H1 (cell line): ENCODE measurements at regions not wholly inside any gene's neighbourhood (a gene's known extent, or its start where the extent isn't known, plus 50 kb on each side); places are given as distances from the start of the nearest gene placed in this dataset.

Experiments used
- CTCF ChIA-PET: fragments of 300-600 bp; sonication (Branson Sonifier 250); formaldehyde crosslinking; loops from one replicate; lab custom pipeline; 2021; ENCODE audit not compliant: partially characterized antibody; lab: Charles Lee
- POLR2A ChIA-PET: fragments of 300-600 bp; sonication (Branson Sonifier 250); formaldehyde crosslinking; loops from one replicate; lab custom pipeline; 2021; ENCODE audit warnings: inconsistent platforms; ENCODE audit not compliant: partially characterized antibody; lab: Charles Lee
- DNase-seq, 2 experiments: peaks; one replicate each; pipeline versions ENCODE4 v3.0.0 to v3.0.0-alpha.2; 2010 to 2022; ENCODE audit warnings: low spot score in 2 of 2, low read depth in 1 of 2, mixed read lengths in 1 of 2
- FAIRE-seq: peaks from 2 replicates; lab custom pipeline; 2011; peaks lifted over from hg19 to GRCh38; lab: Jason Lieb, UNC
- H2AFZ ChIP-seq: 2 replicates; pipeline ENCODE4 v1.8.1; 2012; ENCODE audit warnings: low read length, inconsistent platforms
- H2AK5ac ChIP-seq: 2 replicates; pipeline ENCODE4 v1.6.1; 2013; ENCODE audit warnings: low read depth, low read length
- H2BK120ac ChIP-seq: replicated peaks from 2 replicates; pipeline ENCODE3; 2013; ENCODE audit warnings: low read depth, low read length, inconsistent platforms
- H2BK12ac ChIP-seq: 2 replicates; pipeline ENCODE4 v1.6.1; 2013; ENCODE audit warnings: low read depth, low read length
- H2BK15ac ChIP-seq: 2 replicates; pipeline ENCODE4 v1.6.1; 2013; ENCODE audit warnings: low read length
- H2BK20ac ChIP-seq: 2 replicates; pipeline ENCODE4 v1.6.1; 2013; ENCODE audit warnings: low read length
- H2BK5ac ChIP-seq: 2 replicates; pipeline ENCODE4 v1.6.1; 2013; ENCODE audit warnings: low read depth, low read length
- H3K14ac ChIP-seq: 2 replicates; pipeline ENCODE4 v1.6.1; 2013; ENCODE audit warnings: inconsistent platforms; ENCODE audit not compliant: insufficient read length
- H3K18ac ChIP-seq: 2 replicates; pipeline ENCODE4 v1.6.1; 2013; ENCODE audit warnings: low read length; ENCODE audit errors: extremely low read depth
- H3K23ac ChIP-seq: 2 replicates; pipeline ENCODE4 v1.6.1; 2013; ENCODE audit warnings: inconsistent platforms; ENCODE audit not compliant: insufficient read length
- H3K23me2 ChIP-seq: 2 replicates; pipeline ENCODE4 v1.6.1; 2013; ENCODE audit warnings: low read depth, low read length
- H3K27ac ChIP-seq: 2 replicates; pipeline ENCODE4 v1.6.1; 2011; ENCODE audit warnings: low read depth, low read length, inconsistent platforms
- H3K27me3 ChIP-seq, 4 experiments: replicated peaks in 1 of 4; 1 replicate in 1 of 4; 2 replicates in 3 of 4; pipeline versions ENCODE4 v1.6.1 to v1.8.1; 2011 to 2013; ENCODE audit warnings: low read length in 3 of 4, mild to moderate bottlenecking in 3 of 4, inconsistent platforms in 2 of 4, mixed read lengths in 2 of 4, moderate library complexity in 1 of 4; ENCODE audit not compliant: control insufficient read depth in 3 of 4, insufficient read depth in 3 of 4; ENCODE audit errors: extremely low read depth in 1 of 4
- H3K36me3 ChIP-seq, 4 experiments: 2 replicates each; pipeline versions ENCODE4 v1.6.1 to v1.8.1; 2011 to 2013; ENCODE audit warnings: mild to moderate bottlenecking in 4 of 4, low read length in 3 of 4, moderate library complexity in 2 of 4, control low read depth in 1 of 4, inconsistent platforms in 1 of 4; ENCODE audit not compliant: insufficient read depth in 4 of 4, control insufficient read depth in 2 of 4
- H3K4ac ChIP-seq: replicated peaks from 2 replicates; pipeline ENCODE3; 2013; ENCODE audit warnings: low read length, low read depth, mixed read lengths, inconsistent platforms; ENCODE audit not compliant: insufficient read length
- H3K4me1 ChIP-seq, 4 experiments: replicated peaks in 1 of 4; 1 replicate in 1 of 4; 2 replicates in 3 of 4; pipeline versions ENCODE4 v1.6.1 to v1.8.1; 2011 to 2013; ENCODE audit warnings: low read length in 3 of 4, inconsistent platforms in 2 of 4, mixed read lengths in 1 of 4; ENCODE audit not compliant: insufficient read depth in 4 of 4, control insufficient read depth in 3 of 4
- H3K4me2 ChIP-seq, 2 experiments: 2 replicates each; pipeline versions ENCODE4 v1.6.1 to v1.8.1; 2011 to 2013; ENCODE audit warnings: low read depth in 2 of 2, low read length in 2 of 2, control low read depth in 1 of 2, inconsistent platforms in 1 of 2, mild to moderate bottlenecking in 1 of 2; ENCODE audit not compliant: insufficient read depth in 1 of 2
- H3K4me3 ChIP-seq, 4 experiments: fragments of 200-600, 300-600 bp in 1 of 4; sonication (generic), shearing (Covaris generic), sonication (Bioruptor Twin) in 1 of 4; 2 replicates each; pipeline versions ENCODE4 v1.5.1 to v1.8.1; 2011 to 2016; ENCODE audit warnings: low read length in 4 of 4, low read depth in 3 of 4, control low read depth in 2 of 4, inconsistent platforms in 2 of 4, mild to moderate bottlenecking in 2 of 4, mixed read lengths in 1 of 4, moderate library complexity in 1 of 4; ENCODE audit not compliant: insufficient read depth in 2 of 4; ENCODE audit errors: extremely low read depth in 1 of 4
- H3K56ac ChIP-seq: replicated peaks from 2 replicates; pipeline ENCODE3; 2013; ENCODE audit warnings: low read depth, mild to moderate bottlenecking, mixed read lengths, low read length, inconsistent platforms; ENCODE audit not compliant: insufficient read length
- H3K79me1 ChIP-seq: 2 replicates; pipeline ENCODE4 v1.6.1; 2013; ENCODE audit warnings: low read depth, low read length, control low read depth
- H3K79me2 ChIP-seq, 2 experiments: 2 replicates each; pipeline versions ENCODE4 v1.6.1 to v1.8.1; 2012 to 2013; ENCODE audit warnings: low read length in 2 of 2, mild to moderate bottlenecking in 2 of 2, inconsistent platforms in 1 of 2; ENCODE audit not compliant: insufficient read depth in 2 of 2, control insufficient read depth in 1 of 2
- H3K9ac ChIP-seq, 4 experiments: replicated peaks in 1 of 4; 1 replicate in 1 of 4; 2 replicates in 3 of 4; pipeline versions ENCODE4 v1.6.1 to v1.8.1; 2011 to 2013; ENCODE audit warnings: low read depth in 3 of 4, low read length in 3 of 4, control low read depth in 2 of 4, mild to moderate bottlenecking in 2 of 4, moderate library complexity in 2 of 4, inconsistent platforms in 1 of 4; ENCODE audit errors: extremely low read depth in 1 of 4
- H3K9me3 ChIP-seq, 2 experiments: 2 replicates each; pipeline versions ENCODE4 v1.6.1 to v1.8.1; 2012 to 2013; ENCODE audit warnings: mild to moderate bottlenecking in 2 of 2, moderate library complexity in 2 of 2, control low read depth in 1 of 2, inconsistent platforms in 1 of 2, low read depth in 1 of 2, low read length in 1 of 2, mixed read lengths in 1 of 2; ENCODE audit not compliant: insufficient read depth in 2 of 2
- H4K20me1 ChIP-seq, 2 experiments: replicated peaks in 1 of 2; 2 replicates each; pipeline versions ENCODE3 to v1.8.1; 2011 to 2013; ENCODE audit warnings: inconsistent platforms in 2 of 2, low read length in 2 of 2, mild to moderate bottlenecking in 1 of 2; ENCODE audit not compliant: insufficient read depth in 2 of 2, control insufficient read depth in 1 of 2
- H4K5ac ChIP-seq: 2 replicates; pipeline ENCODE4 v1.6.1; 2013; ENCODE audit warnings: low read length, low read depth, mixed read lengths, inconsistent platforms; ENCODE audit not compliant: insufficient read length
- H4K8ac ChIP-seq: 2 replicates; pipeline ENCODE4 v1.8.0; 2013; ENCODE audit warnings: mild to moderate bottlenecking, moderate library complexity, low read length, inconsistent platforms; ENCODE audit not compliant: insufficient read depth; ENCODE audit errors: extremely low read depth
- H4K91ac ChIP-seq: replicated peaks from 2 replicates; pipeline ENCODE3; 2013; ENCODE audit warnings: low read length, mixed read lengths, inconsistent platforms; ENCODE audit not compliant: insufficient read length
- CREB1 ChIP-seq: IDR thresholded peaks from 2 replicates; pipeline ENCODE4 v1.6.1; 2012; ENCODE audit warnings: inconsistent platforms
- RAD21 ChIP-seq, 2 experiments: IDR thresholded peaks in 1 of 2; conservative IDR thresholded peaks in 1 of 2; 2 replicates each; pipeline ENCODE4 v1.6.1; 2011; ENCODE audit warnings: low read depth in 2 of 2, low read length in 2 of 2, improper control_type of control experiment in 1 of 2, inconsistent platforms in 1 of 2, mild to moderate bottlenecking in 1 of 2, moderate library complexity in 1 of 2

- no peaks in the 10 kb centered on the region for H3K36me3 ChIP-seq
- no peaks in the 10 kb centered on the region for H3K4me1 ChIP-seq
- H2BK15ac ChIP-seq = no peak overlapping the region
- no peak overlapping the region for H3K18ac ChIP-seq
- H3K4me3 ChIP-seq = no peak overlapping the region
- H3K79me2 ChIP-seq = no peaks in the 10 kb centered on the region
- no peak for FAIRE-seq
- H2BK20ac ChIP-seq = no peak overlapping the region
- TF ChIP-seq CREB1 (no peak), RAD21 (IDR thresholded peaks at IDR 0.05 in 1 of 2, conservative IDR thresholded peaks at IDR 0.05 in 1 of 2; ENCODE audit: low read depth in 2 of 2, low read length in 2 of 2) (peak; percentile 53 to 56)
- no peaks in the 10 kb centered on the region for H3K79me1 ChIP-seq
- H2BK120ac ChIP-seq = no peak overlapping the region
- ChIA-PET POLR2A (no interaction called here), CTCF (interaction anchor here (1.0 to 2.0 kb wide), 4 partner anchors 13 to 1187 kb away, joined by 3 to 9 read pairs (median 4); no protein-coding TSS in a partner anchor)
- H2BK12ac ChIP-seq = no peak overlapping the region
- no peak overlapping the region for H3K4me2 ChIP-seq
- no peak overlapping the region for H4K5ac ChIP-seq
- H3K4ac ChIP-seq = no peak overlapping the region
- no peak overlapping the region for H2AFZ ChIP-seq
- H3K23me2 ChIP-seq = no peaks in the 10 kb centered on the region
- H2BK5ac ChIP-seq = no peak overlapping the region
- H3K9me3 ChIP-seq = no peaks in the 10 kb centered on the region
- H2AK5ac ChIP-seq = no peak overlapping the region
- no peak overlapping the region for H3K27ac ChIP-seq
- no peaks in the 10 kb centered on the region for H3K27me3 ChIP-seq
- no peak overlapping the region for H3K23ac ChIP-seq
- H3K9ac ChIP-seq = no peak overlapping the region
- no peak for DNase-seq
- H4K91ac ChIP-seq = no peak overlapping the region
- no peak overlapping the region for H3K14ac ChIP-seq
- H4K20me1 ChIP-seq = no peaks in the 10 kb centered on the region
- no peak overlapping the region for H3K56ac ChIP-seq
- no peak overlapping the region for H4K8ac ChIP-seq
These were observed 154.3 kb downstream of the GABRG2 start for GRCh38 chr5:162221910-162222309.
